Stimulated activated naive CD8-positive, alpha-beta T cell treated with anti-CD3 and anti-CD28 coated beads, Interleukin-15, Interleukin-2, amounts not matched to agents 100 ng/mL and 50 ng/mL, for 24 hours (primary cell): ENCODE measurements at regions not wholly inside any gene's neighbourhood (a gene's known extent, or its start where the extent isn't known, plus 50 kb on each side); places are given as distances from the start of the nearest gene placed in this dataset.

ENCODE experiments used
- H3K27ac Mint-ChIP-seq: one replicate; pipeline ENCODE4 v1.8.0; 2021; ENCODE audit warnings: mild to moderate bottlenecking, mixed read lengths
- H3K27me3 Mint-ChIP-seq: one replicate; pipeline ENCODE4 v1.8.0; 2021; ENCODE audit warnings: mixed read lengths
- H3K36me3 Mint-ChIP-seq: one replicate; pipeline ENCODE4 v1.8.0; 2021; ENCODE audit warnings: low read depth, mixed read lengths
- H3K4me1 Mint-ChIP-seq: one replicate; pipeline ENCODE4 v1.8.0; 2021; ENCODE audit warnings: low read depth, mixed read lengths
- H3K4me3 Mint-ChIP-seq: one replicate; pipeline ENCODE4 v1.8.0; 2021; ENCODE audit warnings: mild to moderate bottlenecking, mixed read lengths
- H3K9me3 Mint-ChIP-seq: one replicate; pipeline ENCODE4 v1.8.0; 2021; ENCODE audit warnings: mixed read lengths

- H3K36me3 Mint-ChIP-seq: no peaks in the 10 kb centered on the region
Measured at GRCh38 chr10:121104476-121105111, 253.4 kb downstream of the WDR11 start.

DNA sequence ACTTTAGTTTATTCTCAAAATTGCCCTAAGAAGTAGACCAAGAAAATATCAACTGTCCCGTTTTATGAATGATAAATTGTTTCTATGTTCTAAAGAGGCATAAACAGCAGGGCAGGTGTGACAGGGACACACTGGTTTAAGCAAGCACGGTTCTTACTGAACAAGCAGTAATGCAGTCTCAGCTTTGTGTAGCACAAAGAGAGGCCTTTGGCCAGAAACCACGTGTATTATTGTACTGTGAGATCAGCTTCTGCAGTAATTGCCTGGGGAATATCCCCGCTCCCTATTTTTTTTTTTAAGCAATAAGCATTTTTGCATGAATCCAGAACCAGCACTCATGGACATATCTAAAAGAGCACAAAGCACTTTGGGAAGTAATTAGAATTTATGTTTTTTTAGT lies 255.4 kb downstream of the WDR11 start:
- no peak overlapping the region for H3K4me3 Mint-ChIP-seq
- H3K27me3 Mint-ChIP-seq: peaks cover 4% of the 10 kb centered on the region
- no peaks in the 10 kb centered on the region for H3K36me3 Mint-ChIP-seq
- H3K4me1 Mint-ChIP-seq: no peaks in the 10 kb centered on the region
- no peaks in the 10 kb centered on the region for H3K9me3 Mint-ChIP-seq
- H3K27ac Mint-ChIP-seq: no peak overlapping the region

More at GRCh38 chr10:121104476-121105111, 253.4 kb downstream of the WDR11 start:
- Mint-ChIP-seq H3K4me1 (no peaks in the 10 kb centered on the region), H3K27ac (no peak overlapping the region), H3K27me3 (no peaks in the 10 kb centered on the region), H3K4me3 (no peak overlapping the region), H3K9me3 (peaks cover 4% of the 10 kb centered on the region)

DNA sequence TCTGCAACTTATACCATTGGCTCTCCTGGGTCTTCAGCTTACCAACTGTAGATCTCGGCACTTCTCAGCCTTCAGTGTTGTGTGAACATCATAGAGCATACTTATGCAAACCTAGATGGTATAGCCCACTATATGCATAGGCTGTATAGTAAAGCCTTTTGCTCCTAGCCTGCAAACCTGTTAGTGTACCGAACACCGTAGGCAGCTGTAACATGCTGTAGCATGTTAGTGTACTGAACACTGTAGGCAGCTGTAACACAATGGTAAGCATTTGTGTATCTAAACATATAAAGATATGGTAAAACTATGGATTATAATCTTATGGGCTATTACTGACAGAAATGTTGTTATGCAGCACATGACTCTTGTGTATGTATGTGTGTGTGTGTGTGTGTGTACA lies 256.9 kb downstream of the WDR11 start:
- no peaks in the 10 kb centered on the region for H3K9me3 Mint-ChIP-seq
- no peak overlapping the region for H3K4me3 Mint-ChIP-seq
- no peaks in the 10 kb centered on the region for H3K36me3 Mint-ChIP-seq

GRCh38 chr10:121110369-121110768 lies 259.2 kb downstream of the WDR11 start:
- H3K4me1 Mint-ChIP-seq: no peaks in the 10 kb centered on the region
- peaks cover 4% of the 10 kb centered on the region for H3K27me3 Mint-ChIP-seq
- H3K27ac Mint-ChIP-seq: no peak overlapping the region
- no peaks in the 10 kb centered on the region for H3K9me3 Mint-ChIP-seq
- no peaks in the 10 kb centered on the region for H3K36me3 Mint-ChIP-seq
- no peak overlapping the region for H3K4me3 Mint-ChIP-seq

More for the DNA sequence above, 256.9 kb downstream of the WDR11 start:
- H3K27ac Mint-ChIP-seq: no peak overlapping the region
- no peaks in the 10 kb centered on the region for H3K4me1 Mint-ChIP-seq
- H3K27me3 Mint-ChIP-seq: peaks cover 4% of the 10 kb centered on the region

DNA sequence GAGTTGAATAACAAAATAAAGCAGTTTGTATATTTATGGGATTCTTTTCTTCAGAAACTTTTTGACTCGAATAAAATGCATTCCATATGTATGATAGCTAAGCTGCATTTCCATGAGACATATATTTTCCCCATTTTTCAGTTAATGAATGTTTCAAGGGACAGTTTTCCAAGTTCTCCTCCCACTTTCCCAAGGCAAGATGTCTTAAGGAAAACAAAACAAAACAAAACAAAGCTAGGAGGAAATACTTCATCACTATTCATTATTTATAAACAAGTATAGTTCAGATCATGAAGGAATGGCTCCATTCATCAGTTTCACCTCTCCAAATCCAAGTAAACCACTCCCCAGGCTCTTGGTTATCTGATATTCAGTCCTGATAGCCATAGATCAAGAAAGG lies 261.0 kb downstream of the WDR11 start:
- Mint-ChIP-seq H3K4me3 (no peak overlapping the region), H3K27ac (no peak overlapping the region), H3K9me3 (peaks cover 4% of the 10 kb centered on the region), H3K4me1 (no peaks in the 10 kb centered on the region), H3K36me3 (no peaks in the 10 kb centered on the region), H3K27me3 (peaks cover 4% of the 10 kb centered on the region)

DNA sequence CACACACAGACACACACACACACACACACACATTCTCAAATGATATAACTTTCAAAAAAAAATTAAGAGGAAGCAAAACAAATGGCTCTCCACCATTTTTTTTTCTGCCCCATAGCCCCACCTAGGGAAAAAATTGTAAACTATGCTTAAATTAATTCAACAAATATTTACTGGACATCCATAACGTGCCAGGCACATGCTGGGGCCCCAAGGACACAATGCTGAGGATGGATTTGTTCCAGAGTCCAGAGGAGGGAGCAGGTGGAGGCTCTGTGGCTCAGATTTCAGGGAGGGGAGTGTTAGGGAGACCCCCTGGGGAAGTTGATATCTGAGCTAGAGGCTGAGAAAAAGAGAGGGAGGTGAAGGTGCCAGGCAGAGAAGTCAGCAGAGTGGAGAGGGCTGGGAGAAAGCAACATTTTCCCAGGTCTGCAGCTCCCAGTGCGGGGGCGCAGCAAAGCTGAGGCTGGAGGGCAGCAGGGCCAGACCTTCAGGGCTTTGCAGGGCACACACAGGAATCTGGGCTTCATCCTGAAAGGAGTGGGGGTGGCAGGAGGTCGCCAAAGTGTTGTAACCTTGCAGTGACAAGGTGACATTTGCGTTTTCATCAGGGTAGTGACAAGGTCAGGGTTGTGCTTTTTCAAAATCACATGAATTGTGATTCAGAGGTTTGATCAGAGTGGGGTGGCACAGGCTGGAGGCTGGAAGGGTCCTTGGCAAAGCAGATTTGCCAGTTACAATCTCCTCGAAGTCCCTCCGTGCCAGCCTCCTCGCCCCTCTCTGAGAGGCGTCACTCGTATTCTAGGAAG lies 261.6 kb downstream of the WDR11 start:
- Mint-ChIP-seq H3K27ac (no peak overlapping the region), H3K4me1 (no peaks in the 10 kb centered on the region), H3K4me3 (no peak overlapping the region), H3K9me3 (peaks cover 4% of the 10 kb centered on the region), H3K36me3 (no peaks in the 10 kb centered on the region), H3K27me3 (peaks cover 4% of the 10 kb centered on the region)

DNA sequence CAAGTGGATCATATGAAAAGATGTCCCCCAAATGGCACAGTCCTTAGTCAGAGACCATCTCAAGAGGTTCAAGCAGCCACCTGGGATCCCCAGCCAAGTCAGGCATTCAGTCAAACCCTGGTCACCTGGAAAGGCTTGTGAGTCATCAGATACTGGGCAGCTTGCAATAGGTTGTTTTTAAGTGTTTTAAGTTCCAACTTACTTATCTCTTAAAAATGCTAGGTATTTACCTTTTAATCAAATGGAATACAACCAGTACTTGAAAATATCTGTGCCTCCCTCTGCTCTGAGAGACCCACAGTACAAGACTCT lies 262.2 kb downstream of the WDR11 start:
- peaks cover 4% of the 10 kb centered on the region for H3K9me3 Mint-ChIP-seq
- no peak overlapping the region for H3K27ac Mint-ChIP-seq
- no peaks in the 10 kb centered on the region for H3K4me1 Mint-ChIP-seq
- no peaks in the 10 kb centered on the region for H3K36me3 Mint-ChIP-seq
- H3K4me3 Mint-ChIP-seq: no peak overlapping the region
- H3K27me3 Mint-ChIP-seq: peaks cover 4% of the 10 kb centered on the region

GRCh38 chr10:121113911-121114310 lies 262.7 kb downstream of the WDR11 start:
- Mint-ChIP-seq H3K27ac (no peak overlapping the region), H3K9me3 (peaks cover 4% of the 10 kb centered on the region), H3K4me1 (no peaks in the 10 kb centered on the region), H3K36me3 (no peaks in the 10 kb centered on the region), H3K4me3 (no peak overlapping the region), H3K27me3 (peaks cover 4% of the 10 kb centered on the region)

- H3K4me3 Mint-ChIP-seq: no peak overlapping the region
Measured at GRCh38 chr10:121115154-121115553, 264.0 kb downstream of the WDR11 start.

DNA sequence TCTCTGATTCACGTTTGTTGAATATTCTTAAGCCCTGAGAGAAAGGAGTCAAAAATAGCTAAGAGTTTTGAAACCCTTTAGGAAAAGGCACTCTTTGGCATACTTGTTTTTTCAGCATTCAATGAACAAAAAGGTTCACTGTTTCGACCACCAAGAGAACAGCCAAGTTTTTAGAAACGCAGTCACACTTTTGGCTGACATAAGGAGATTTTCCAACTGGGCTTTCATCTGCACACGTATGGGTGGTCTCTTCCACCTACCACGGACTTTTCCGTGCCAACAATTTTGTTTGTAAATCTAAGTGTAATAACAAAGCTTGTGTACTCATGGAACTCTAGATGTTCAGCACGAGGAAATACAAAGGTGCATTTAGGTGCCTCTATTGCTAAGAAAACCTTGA lies 270.3 kb downstream of the WDR11 start:
- Mint-ChIP-seq H3K4me1 (no peaks in the 10 kb centered on the region), H3K9me3 (no peaks in the 10 kb centered on the region), H3K4me3 (no peak overlapping the region), H3K36me3 (no peaks in the 10 kb centered on the region), H3K27me3 (no peaks in the 10 kb centered on the region), H3K27ac (no peak overlapping the region)

More at GRCh38 chr10:121115154-121115553, 264.0 kb downstream of the WDR11 start:
- Mint-ChIP-seq H3K36me3 (no peaks in the 10 kb centered on the region), H3K27me3 (peaks cover 4% of the 10 kb centered on the region), H3K27ac (no peak overlapping the region), H3K9me3 (peaks cover 4% of the 10 kb centered on the region), H3K4me1 (no peaks in the 10 kb centered on the region)

- no peaks in the 10 kb centered on the region for H3K27me3 Mint-ChIP-seq
- no peaks in the 10 kb centered on the region for H3K36me3 Mint-ChIP-seq
- H3K4me1 Mint-ChIP-seq: no peaks in the 10 kb centered on the region
- no peak overlapping the region for H3K4me3 Mint-ChIP-seq
- no peaks in the 10 kb centered on the region for H3K9me3 Mint-ChIP-seq
- H3K27ac Mint-ChIP-seq: no peak overlapping the region
Measured at GRCh38 chr10:121127151-121127906, 276.2 kb downstream of the WDR11 start.

- H3K27me3 Mint-ChIP-seq: no peaks in the 10 kb centered on the region
- H3K36me3 Mint-ChIP-seq: no peaks in the 10 kb centered on the region
- no peaks in the 10 kb centered on the region for H3K9me3 Mint-ChIP-seq
- H3K4me3 Mint-ChIP-seq: no peak overlapping the region
- H3K4me1 Mint-ChIP-seq: no peaks in the 10 kb centered on the region
- no peak overlapping the region for H3K27ac Mint-ChIP-seq
Measured at GRCh38 chr10:121128164-121128563, 277.0 kb downstream of the WDR11 start.

GRCh38 chr10:121129266-121129665 lies 278.1 kb downstream of the WDR11 start:
- H3K4me3 Mint-ChIP-seq: no peak overlapping the region
- no peak overlapping the region for H3K27ac Mint-ChIP-seq
- H3K4me1 Mint-ChIP-seq: no peaks in the 10 kb centered on the region
- H3K9me3 Mint-ChIP-seq: no peaks in the 10 kb centered on the region
- H3K36me3 Mint-ChIP-seq: no peaks in the 10 kb centered on the region
- H3K27me3 Mint-ChIP-seq: no peaks in the 10 kb centered on the region

GRCh38 chr10:121130382-121130781 lies 279.2 kb downstream of the WDR11 start:
- no peak overlapping the region for H3K27ac Mint-ChIP-seq
- H3K9me3 Mint-ChIP-seq: no peaks in the 10 kb centered on the region
- no peaks in the 10 kb centered on the region for H3K27me3 Mint-ChIP-seq
- H3K4me3 Mint-ChIP-seq: no peak overlapping the region
- H3K36me3 Mint-ChIP-seq: no peaks in the 10 kb centered on the region
- H3K4me1 Mint-ChIP-seq: no peaks in the 10 kb centered on the region

DNA sequence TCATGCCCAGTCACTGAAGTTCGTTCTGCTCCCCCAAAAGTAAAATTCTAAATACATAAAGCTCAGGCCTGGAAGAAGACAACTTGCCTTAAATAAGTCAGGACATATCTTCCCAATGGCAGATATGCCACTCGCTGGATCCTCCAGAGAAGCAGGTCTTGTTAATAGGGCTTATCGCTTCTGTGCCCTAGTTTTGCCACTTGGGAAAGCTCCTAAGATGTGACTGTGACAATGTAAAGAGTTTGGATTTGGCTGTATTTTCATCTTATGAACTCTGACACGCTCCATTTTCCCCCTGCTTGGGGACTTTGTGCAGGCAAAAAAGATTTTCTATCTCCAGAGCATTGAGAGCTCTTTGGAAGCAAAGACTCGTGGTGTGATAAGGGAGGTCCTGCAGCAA lies 279.9 kb downstream of the WDR11 start:
- H3K27ac Mint-ChIP-seq: no peak overlapping the region
- no peaks in the 10 kb centered on the region for H3K27me3 Mint-ChIP-seq
- H3K4me3 Mint-ChIP-seq: no peak overlapping the region
- no peaks in the 10 kb centered on the region for H3K36me3 Mint-ChIP-seq
- H3K4me1 Mint-ChIP-seq: no peaks in the 10 kb centered on the region
- H3K9me3 Mint-ChIP-seq: no peaks in the 10 kb centered on the region
